ENCODE measurements at regions not wholly inside any gene's neighbourhood (a gene's known extent, or its start where the extent isn't known, plus 50 kb on each side); places are given as distances from the start of the nearest gene placed in this dataset.

DNA sequence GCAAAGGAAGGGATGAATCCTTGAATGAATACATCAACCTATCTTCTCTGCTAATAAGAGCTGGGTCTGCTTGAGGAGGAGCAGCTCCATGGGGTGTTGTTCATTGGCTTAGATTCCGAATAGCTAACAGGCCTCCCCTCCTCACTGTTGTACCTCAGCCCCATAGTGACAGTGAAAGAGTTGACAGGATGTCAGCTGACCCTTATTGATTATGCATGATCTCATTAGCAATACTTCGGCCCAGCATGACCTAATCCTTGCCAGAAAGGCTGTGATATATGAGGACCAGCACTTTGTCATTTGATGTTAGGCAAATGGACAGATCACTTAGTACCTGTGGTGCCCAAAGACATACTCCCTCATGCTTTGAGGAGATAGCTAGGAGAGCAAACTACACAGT is 1333.7 kb upstream of the CELF4 start:
- no peak for DNase-seq (ENCODE audit: low spot score)

DNA sequence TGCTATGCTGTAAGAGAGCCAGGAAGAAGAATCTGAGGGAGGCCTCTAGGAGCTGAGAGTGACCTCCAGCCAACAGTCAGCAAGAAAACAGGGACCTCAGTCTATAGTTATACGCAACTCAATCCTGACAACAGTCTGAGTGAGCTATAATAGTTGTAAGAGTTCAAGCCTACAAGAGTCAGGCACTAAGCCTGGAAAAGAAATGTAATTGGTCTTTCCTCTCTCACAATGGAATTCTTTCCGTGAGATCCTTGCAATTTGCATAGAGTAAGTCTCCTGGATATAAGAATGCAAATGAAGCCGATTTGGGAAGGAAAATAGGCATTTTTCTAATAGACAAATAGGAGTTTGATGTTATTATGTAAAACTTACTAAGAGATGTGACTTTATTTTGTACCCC is 1332.6 kb upstream of the CELF4 start:
- no peak for DNase-seq (ENCODE audit: low spot score)

DNA sequence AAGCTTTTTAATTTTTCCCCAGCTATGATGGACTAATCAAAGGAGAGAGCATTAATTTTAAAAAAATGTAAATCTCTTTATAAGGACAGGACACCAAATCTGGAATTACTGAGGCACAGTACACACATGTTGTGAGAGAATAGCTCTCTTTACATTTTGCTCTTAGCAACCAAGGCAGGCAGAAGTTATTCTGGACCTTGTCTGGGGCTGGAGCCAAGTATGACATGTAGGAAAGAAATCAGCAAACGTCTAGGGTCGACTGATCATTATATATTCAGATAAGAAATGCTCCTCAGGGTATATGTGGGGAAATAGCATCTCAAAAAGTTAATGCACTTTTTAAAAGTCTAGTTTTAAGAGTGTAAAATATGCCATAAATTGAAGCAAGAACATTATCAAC is 1330.0 kb upstream of the CELF4 start:
- DNase-seq (ENCODE audit: low spot score) = no peak

DNA sequence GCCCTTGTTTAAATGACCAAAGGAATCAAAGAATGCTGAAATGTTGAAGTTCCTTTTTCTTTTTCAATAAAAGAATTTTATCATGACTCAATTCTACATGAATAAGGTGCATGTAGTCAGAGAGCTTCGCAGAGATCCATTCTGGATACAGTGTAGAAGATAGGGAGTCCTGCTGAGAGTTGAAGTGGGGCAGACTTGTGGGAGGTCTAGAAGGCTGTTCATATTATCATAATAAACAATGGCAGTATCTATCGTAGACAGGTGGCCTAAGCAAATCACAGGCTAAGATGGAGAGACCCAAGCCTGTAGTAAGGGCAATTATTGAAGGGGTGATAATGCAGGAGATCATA is 1322.0 kb upstream of the CELF4 start:
- no peak for DNase-seq (ENCODE audit: low spot score)

DNA sequence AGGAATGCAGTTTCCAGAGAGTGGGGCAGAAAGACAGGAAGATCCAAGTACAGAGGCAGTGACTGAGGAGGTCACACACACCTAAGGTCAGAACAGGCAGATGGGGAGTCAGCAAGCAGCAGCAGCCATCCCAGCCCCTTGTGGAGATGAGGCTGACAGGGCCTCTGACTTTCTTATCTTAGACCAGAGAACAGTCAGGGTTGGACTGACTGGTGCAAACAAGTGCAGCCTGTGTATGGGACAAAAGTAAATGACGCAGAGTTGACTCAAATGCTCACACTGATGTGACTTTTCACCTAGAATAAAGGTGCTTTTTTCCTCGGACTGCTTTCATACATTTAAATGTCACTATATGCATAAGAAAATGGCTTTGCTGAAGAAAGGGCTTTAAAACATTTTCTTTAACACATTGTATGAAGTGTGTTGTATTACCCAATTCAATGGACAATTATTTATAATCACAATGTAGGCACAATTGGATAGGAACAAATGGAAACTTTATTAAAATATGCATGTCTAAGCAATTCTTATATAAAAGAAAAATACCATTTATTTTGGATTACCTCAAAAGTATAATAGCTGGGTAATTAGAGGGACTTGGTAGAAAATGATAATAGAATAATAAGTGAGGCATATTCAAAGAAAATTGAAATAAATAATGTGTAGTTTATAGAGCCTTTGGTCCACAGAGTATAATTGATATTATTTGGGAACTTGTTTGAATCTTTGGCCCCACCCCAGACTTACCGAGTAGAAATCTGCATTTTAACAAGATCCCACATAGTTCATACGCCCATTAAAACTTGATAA is 1321.5 kb upstream of the CELF4 start:
- no peak for DNase-seq (ENCODE audit: low spot score)

DNA sequence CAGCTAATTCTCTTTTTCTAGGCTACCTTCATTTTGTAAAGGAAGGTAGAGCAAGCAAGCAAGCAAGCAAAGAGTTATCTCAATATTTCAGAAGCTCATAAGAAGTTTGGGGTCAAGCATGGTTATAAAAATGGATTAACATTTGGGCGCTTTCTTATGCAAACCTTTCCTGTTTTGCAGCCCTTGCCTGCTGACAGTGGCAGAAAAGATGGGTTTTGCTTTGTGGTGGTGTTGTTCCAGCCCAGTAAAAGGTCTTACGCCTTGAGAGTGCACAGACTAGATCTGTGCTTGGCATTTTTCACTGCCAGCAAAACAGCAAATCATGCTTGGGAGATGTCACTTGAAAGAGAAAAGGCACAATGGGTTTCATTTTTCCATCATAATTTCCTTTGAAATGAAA is 1320.6 kb upstream of the CELF4 start:
- no peak for DNase-seq (ENCODE audit: low spot score)

DNA sequence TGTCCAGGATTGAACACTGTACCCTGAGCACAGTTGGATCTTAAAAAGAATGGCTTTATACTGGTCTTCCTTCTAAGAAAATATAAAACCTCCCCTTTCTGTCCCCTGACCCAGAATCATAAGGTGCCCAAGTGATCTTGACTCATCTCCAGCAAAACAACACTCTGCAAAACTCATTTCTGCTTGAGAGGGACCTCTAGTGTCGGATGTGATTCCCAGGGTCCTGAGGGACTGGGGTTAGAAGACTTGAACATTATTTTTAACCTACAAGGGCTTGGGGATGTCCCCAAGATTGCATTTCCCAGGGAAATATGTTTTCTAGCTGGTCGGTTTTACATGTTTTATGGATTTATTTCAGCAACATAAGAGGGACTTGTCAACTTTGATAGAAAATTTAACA is 1318.5 kb upstream of the CELF4 start:
- no peak for DNase-seq (ENCODE audit: low spot score)

DNA sequence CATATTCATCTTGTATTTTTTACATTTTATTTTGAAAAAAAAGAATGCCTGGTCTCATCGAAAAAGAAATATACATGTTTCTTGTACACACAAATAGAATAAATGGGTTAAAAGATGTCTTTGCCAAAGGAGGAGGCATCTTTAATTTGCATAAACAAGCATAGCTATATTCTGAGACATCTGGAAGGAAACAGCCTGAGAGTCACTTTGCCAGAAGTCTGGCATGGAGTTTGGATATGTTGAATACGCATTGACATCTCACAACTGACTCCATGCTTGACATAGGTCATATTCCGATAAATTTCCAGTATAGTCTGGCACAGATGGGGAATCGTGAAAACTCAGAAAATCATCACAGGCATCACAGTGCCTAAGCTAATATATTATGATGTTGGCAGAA is 1317.5 kb upstream of the CELF4 start:
- DNase-seq (ENCODE audit: low spot score) = no peak

DNA sequence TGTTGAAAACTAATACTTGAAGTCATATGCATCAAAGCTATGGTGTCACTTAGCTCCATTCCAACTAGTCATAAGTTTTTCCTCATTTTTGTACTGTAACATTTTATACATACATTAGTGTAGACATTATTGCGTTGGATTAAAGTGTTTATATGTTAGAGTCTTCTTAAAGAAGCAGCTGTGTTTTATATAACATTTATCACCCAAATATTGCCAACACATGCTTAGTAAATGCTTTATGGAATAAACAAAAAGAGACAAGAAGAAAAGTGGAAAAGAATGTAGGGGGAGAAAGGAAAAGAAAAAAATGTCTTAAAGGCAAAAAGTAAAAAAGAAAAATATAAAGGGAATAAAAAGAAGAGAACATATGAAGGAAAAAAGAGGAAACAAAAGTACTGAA is 1314.3 kb upstream of the CELF4 start:
- DNase-seq (ENCODE audit: low spot score) = no peak

DNA sequence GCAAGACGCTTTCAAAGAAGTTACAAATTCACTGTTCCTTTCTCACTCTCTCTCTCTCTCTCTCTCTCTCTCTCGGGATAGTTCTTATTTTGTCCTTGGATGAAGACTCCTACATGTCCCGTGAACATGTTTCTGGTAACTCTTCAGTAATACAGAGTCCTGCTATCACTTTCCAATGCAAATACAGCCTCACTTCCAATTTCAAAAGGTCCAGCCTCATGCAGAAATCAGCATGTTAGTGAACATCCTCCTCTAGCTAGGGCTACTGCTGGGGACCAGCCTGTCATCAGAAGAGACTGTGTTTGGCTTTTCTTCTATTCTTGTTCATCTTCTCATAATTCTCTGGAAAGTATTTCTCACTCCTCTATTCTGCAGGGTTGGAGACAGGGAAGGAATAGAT is 1306.7 kb upstream of the CELF4 start:
- DNase-seq (ENCODE audit: low spot score) = no peak

DNA sequence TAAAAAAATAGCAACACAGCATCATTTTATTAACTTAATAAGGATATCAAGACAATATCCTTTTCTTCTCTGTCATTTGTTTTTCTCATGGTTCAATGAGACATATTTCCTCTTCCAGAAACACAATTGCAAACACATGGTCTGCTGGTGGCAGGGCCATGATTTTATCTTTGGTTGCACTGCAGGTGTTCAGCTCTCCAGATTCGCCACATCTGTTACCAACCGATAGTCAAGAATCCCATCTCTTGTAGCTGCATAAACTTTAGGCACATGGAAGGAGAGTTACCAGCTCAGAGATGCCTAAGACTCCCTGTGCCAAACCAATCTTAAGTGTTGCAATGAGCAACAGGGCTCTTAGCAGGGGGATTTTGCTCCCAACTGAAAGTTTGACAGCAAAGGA is 1303.2 kb upstream of the CELF4 start:
- DNase-seq (ENCODE audit: low spot score) = no peak

DNA sequence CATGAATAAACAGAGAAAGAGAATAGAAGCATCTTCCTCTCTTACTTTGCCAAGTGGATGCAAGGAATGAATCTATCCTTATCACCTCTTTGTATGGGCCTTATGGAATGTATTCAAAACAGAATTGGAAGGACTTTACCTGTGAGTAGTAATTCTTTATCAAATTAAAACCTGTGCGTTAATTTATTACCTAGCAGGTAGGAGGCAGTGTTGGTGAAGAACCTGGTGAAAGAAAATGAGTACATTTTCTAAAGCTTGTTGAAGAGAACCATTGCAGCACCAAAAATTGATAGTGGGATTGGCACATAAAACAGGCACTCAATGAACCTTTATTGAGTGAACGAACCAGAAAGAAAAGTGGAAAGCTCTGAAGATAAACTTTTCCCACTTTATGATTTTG is 1302.1 kb upstream of the CELF4 start:
- DNase-seq (ENCODE audit: low spot score) = no peak

DNA sequence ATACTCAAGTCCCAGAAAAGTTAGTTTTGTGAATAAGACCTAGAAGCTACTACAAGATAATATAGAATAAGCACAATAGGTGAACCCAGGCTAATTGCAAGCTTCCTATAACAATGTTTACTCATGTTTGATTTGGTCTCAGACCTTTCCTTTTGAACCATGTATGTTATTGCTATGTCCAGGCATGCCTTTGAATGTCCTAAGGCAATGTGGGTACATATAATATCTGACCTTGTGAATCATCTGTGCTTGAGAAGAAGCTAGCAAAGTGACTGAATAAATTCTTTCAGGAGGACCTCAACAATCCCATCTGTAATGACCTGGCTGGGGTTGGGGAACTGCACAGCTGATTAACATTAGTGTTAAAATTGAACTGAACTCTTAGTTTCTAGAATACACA is 1285.9 kb upstream of the CELF4 start:
- no peak for DNase-seq (ENCODE audit: low spot score)

DNA sequence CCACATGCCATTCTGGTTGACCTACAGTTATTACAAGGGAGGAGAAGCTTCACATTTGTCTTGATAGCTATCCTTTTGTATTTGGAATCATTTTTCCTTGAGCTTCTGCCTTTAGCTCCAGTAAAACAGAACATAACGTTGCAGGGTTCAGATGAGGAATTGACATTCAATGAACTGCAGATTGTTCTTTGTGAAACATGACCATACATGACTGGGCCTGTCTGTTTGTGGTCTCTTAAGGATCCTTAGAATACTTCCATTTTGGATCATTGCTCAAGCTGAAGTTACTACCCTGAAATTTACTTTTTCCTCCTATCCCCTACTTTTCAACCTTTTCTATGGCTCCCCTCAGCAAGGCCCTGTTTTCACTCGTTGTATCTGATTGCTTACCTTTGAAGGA is 1281.7 kb upstream of the CELF4 start:
- no peak for DNase-seq (ENCODE audit: low spot score)

DNA sequence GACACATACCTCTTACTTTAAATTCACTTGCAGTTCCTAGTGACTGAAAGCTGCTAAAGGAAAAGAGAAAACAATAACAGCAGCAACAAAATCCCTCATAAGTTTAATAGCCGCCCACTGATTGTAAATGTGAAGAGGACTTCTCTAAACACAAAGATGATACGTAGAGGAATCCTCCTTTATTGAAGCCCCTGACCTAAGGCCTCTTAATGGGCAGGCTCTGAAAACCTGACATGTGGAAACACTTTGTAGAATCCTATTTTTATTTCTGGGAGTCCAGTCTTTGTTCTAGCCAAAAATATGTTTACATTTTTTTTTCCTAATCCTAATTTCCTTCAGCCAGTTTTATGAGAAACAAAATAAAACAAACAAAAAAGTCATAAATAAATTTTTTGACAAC is 1277.7 kb upstream of the CELF4 start:
- DNase-seq (ENCODE audit: low spot score) = no peak

DNA sequence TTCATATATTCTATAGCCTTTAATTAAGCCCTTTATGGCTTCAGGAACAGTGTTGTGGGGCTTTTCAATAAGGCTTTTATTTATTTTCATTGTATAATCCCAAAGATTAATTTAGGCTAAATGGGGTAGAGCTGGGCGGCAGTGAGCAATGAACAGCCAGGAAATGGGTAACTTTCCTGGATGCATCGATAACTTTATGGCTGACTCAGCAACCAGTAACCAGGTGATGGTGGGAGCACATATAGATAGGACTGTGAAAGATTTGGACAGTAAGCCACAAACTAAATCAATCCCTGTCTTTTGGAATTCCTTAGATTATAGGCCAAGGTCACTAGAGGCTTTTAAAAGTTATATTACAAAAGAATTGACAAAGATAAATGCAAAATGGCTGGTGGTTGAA is 1260.6 kb upstream of the CELF4 start:
- no peak for DNase-seq (ENCODE audit: low spot score)

DNA sequence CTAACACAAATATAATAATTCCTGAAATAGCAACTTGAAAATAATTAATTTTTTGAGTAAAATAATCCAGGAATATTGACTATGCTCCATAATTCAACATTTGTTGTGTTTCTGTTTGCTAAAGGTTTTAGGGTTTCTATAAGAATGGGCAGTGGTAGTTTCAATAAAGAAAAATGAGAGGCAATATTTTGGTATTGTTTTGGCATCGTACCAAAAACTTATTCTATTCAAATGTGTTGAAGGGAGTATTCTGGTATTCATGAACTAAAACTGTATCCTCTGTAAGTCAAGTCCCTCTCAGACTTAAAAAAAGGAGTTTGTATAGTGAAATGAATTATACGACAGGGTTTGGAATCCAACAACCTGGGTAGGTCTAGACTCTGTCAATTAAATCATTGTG is 1245.6 kb upstream of the CELF4 start:
- no peak for DNase-seq (ENCODE audit: low spot score)

DNA sequence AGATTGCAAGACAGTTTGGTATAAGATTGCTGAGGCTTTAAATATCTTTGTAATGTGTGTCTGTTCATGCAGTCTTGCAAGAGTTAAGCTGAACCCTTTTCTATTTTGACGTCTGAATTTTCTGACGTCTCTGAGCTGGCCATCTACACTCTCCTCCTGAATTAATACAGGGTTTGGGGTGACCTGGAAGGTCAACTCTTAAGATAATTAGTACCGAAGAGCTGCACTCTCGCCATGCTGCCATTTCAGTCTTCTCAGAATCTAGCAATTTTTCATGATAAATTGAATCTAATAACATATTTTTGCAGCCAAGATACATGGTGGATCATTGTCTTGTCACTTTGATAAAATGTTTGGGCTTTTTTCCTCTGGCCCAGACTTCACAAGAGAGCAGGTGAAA is 1245.2 kb upstream of the CELF4 start:
- DNase-seq (ENCODE audit: low spot score) = no peak

DNA sequence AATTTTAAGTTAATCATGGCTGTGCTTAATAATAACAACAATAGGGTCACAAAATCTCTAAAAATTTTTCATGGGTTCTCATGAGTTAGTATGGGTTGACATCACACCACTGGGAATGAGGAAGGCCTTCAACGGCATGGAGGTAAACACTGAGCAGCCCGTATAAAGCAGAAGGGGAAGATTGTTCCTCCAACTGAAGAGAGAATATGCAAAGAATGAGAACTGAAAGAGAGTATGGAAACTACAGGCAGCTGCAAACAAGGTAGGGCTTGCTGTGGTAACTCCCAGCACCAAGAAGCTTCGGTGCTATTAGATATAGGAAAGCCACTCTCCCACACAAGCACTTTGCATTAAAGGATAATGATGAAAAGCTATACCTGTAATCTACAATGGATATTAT is 1242.3 kb upstream of the CELF4 start:
- DNase-seq (ENCODE audit: low spot score) = no peak

DNA sequence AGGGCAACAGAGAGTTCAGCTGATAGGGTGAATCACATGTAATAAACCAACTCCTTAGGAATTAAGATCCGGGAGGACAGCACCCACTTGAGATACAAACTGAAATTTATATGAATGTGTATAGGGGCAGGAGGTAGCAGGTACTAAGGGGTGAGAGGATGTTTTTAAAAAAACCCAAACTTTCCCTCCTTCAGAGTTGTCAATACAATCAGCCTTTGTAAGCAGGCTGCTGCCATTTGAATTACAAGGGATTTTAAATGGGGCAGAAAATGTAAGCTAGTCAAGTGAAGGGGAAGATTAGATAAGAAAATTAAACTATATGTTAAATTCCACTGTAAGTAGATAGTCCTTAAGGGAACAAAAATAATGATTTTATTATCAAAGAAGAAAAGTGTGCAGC is 1239.7 kb upstream of the CELF4 start:
- no peak for DNase-seq (ENCODE audit: low spot score)

DNA sequence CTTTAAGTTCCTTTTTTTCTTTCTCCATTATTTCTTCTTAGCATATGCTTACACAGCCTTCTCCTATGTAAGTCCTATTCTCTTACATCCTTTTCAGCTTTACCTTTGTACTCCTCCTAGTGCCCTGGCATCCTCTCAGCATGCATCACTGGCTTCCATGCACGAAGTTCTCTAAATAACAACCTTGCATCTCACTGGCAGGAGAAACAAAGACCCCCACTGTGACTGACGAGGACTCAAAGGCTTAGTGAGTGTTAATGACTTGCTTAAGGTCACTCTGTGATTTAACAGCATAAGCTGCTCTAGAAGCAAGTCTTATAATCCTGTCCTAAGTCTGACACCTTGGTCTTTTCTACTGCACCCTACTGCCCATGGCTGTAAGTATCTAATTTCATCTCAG is 1236.0 kb upstream of the CELF4 start:
- DNase-seq (ENCODE audit: low spot score) = no peak

DNA sequence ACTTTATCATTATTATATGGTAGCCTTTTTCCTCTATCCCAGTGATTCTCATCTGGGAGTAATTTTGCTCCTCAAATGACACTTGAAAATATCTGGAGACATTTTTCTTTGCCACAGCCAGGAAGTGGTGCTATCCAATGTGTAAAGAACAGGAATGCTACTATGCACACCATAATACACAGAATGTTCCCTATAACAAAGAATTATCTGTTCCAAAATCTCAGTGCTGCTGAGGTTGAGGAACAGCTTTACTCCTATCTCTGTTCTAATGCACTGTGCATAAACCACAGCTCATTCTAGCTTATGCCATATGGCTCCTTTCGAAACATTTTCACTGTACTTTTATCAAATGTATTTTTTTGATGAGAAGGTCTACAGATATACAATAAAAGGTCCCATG is 1231.2 kb upstream of the CELF4 start:
- DNase-seq (ENCODE audit: low spot score) = no peak

DNA sequence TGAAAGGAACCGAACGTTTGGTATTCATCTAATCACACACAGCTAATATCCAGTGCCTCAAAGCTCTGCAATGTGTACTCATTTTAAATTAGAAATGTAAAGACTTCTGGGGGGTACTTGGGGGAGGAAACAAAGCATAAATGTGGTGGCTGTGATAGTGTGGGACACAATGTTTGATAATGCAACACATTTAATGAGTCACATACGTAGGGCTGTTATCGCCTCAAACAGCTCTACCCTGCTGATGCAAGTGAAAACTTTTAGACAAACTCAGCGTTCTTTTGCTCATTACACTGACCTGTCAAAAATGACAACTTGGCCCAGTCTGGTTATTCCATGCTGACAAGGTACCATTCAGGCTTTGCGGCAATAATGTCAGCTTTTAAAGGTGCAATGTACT is 1227.1 kb upstream of the CELF4 start:
- no peak for DNase-seq (ENCODE audit: low spot score)

DNA sequence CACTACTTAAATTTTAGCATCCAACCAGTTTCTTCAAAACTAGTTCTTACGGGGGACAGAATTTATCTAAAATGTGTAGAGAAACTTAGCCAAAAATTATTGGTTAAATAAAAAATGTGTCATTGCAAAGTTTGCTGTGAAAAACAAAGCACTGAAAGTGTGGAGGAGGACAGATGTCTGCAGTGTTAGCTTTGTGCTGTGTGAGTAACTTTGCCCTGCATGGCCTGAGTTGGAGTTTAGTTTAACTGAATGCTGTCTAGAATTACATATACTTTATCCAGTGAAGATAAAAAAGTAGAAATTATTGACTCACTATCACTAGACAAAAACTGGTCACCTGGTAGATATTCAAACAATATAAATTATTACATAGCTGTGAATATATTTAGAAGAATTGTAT is 1225.2 kb upstream of the CELF4 start:
- no peak for DNase-seq (ENCODE audit: low spot score)

DNA sequence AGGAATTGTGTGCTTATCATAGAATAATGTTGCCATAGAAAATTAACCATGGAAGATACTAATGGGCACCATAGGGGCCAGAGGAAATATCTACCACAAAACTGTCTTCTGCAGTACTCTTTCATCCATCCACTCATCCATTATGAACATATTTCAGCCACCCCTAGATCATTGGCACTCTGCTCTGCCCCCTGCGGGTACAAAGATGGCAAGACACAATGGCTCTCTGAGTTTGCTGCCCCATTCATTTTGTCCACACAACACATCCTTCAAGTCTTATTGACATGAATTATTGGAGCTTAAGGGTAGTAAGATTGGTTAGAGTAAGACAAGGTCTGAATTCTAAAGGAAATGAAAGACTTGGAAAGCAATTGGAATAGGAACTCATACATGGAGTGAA is 1224.7 kb upstream of the CELF4 start:
- DNase-seq (ENCODE audit: low spot score) = no peak

All from HuH-7.5 (cell line).